ENCODE measurements at regions not wholly inside any gene's neighbourhood (a gene's known extent, or its start where the extent isn't known, plus 50 kb on each side); places are given as distances from the start of the nearest gene placed in this dataset.

DNA sequence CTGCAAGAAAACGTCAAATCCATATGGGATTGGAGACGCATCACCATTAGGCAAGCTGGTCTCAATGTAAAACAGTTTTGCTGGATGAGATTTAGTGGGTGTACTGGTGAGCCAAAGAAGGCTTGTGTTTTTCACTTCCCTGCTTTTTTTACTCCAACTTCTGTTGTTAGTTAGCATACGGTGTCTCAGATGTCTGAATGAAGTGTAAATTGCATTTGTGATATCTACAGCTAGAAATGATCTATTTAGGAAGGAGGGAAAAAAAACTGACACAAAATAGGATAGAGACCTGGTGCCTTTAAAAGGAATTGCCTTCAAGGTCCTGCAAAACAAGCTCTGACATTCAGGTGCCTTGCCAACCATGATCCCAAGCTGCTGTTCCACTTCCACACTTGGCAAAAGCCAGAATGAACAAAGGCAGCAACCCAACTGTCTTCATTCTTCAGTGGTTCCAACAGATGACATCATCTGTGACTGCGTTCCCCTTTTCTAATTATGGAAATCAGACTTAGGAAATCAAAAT, 104.2 kb upstream of the RAI14 start:
- TF ChIP-seq, protein P1, sequence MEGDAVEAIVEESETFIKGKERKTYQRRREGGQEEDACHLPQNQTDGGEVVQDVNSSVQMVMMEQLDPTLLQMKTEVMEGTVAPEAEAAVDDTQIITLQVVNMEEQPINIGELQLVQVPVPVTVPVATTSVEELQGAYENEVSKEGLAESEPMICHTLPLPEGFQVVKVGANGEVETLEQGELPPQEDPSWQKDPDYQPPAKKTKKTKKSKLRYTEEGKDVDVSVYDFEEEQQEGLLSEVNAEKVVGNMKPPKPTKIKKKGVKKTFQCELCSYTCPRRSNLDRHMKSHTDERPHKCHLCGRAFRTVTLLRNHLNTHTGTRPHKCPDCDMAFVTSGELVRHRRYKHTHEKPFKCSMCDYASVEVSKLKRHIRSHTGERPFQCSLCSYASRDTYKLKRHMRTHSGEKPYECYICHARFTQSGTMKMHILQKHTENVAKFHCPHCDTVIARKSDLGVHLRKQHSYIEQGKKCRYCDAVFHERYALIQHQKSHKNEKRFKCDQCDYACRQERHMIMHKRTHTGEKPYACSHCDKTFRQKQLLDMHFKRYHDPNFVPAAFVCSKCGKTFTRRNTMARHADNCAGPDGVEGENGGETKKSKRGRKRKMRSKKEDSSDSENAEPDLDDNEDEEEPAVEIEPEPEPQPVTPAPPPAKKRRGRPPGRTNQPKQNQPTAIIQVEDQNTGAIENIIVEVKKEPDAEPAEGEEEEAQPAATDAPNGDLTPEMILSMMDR (IDR thresholded peaks at IDR 0.05; ENCODE audit: poor library complexity, severe bottlenecking): no peak
- TF ChIP-seq EP300 (conservative IDR thresholded peaks at IDR 0.05; ENCODE audit: poor library complexity, severe bottlenecking): no peak

Data from neural cell (in vitro differentiated cells).